Gastroesophageal sphincter (tissue), 4 donors: ENCODE measurements at regions not wholly inside any gene's neighbourhood (a gene's known extent, or its start where the extent isn't known, plus 50 kb on each side); places are given as distances from the start of the nearest gene placed in this dataset.

Experiments used
- ATAC-seq: fragments of 150-250 bp; one replicate; pipeline ENCODE4 v1.9.1; 2016; ENCODE audit warnings: mild to moderate bottlenecking, moderate library complexity
- H3K27ac ChIP-seq, 4 donors: fragments of 200-600 bp; sonication (generic) in 3 of 4; 1 replicate in 3 of 4; 2 replicates in 1 of 4; pipeline ENCODE4 v1.5.1; 2016 to 2019
- H3K27me3 ChIP-seq: fragments of 200-600 bp; sonication (generic); one replicate; pipeline ENCODE4 v1.5.1; 2019
- H3K36me3 ChIP-seq, 2 donors: fragments of 200-600 bp; sonication (generic); one replicate each; pipeline ENCODE4 v1.5.1; 2019; ENCODE audit warnings: control low read depth in 1 of 2
- H3K4me1 ChIP-seq, 3 donors: fragments of 200-600 bp; sonication (generic); 1 replicate in 2 of 3; 2 replicates in 1 of 3; pipeline ENCODE4 v1.5.1; 2016 to 2019; ENCODE audit warnings: control low read depth in 2 of 3
- H3K4me3 ChIP-seq, 2 donors: fragments of 200-600 bp; sonication (generic); one replicate each; pipeline ENCODE4 v1.5.1; 2019; ENCODE audit warnings: mild to moderate bottlenecking in 1 of 2, moderate library complexity in 1 of 2
- H3K9me3 ChIP-seq, 3 donors: fragments of 200-600 bp; sonication (generic); one replicate each; pipeline ENCODE4 v1.5.1; 2017 to 2019; ENCODE audit warnings: control low read depth in 2 of 3
- EP300 ChIP-seq: sonication (generic); formaldehyde crosslinking; IDR thresholded peaks from one replicate; pipeline ENCODE4 v1.6.1; 2017; ENCODE audit warnings: antibody characterized with exemption, mild to moderate bottlenecking
- POLR2A ChIP-seq, 2 donors: fragments of 450-650 bp; IDR thresholded peaks; one replicate each; pipeline ENCODE4 v1.6.1; 2017; ENCODE audit warnings: antibody characterized with exemption in 2 of 2, mild to moderate bottlenecking in 2 of 2, moderate library complexity in 1 of 2
- POLR2AphosphoS5 ChIP-seq: sonication (generic); formaldehyde crosslinking; IDR thresholded peaks from one replicate; pipeline ENCODE4 v1.6.1; 2017; ENCODE audit warnings: antibody characterized with exemption
- WGBS, 2 donors: methylation state at CpG; one replicate each; pipeline ENCODE4 v1.1.5; 2018; ENCODE audit warnings: low coverage in 1 of 2; 5-methylcytosine and 5-hydroxymethylcytosine counted together
- TF ChIP-seq, protein P1 (sequence below), 4 experiments: fragments of 200-600 bp in 2 of 4; fragments of 450-650 bp in 2 of 4; sonication (generic) in 1 of 4; IDR thresholded peaks; one replicate each; pipeline ENCODE4 v1.5.1; 2017 to 2019; ENCODE audit warnings: antibody characterized with exemption in 4 of 4, mild to moderate bottlenecking in 2 of 4, moderate library complexity in 2 of 4

GRCh38 chr2:12819103-12819475, 102.4 kb downstream of the TRIB2 start:
- Histone ChIP-seq H3K9me3 (no peaks in the 10 kb centered on the region), H3K27me3 (no peaks in the 10 kb centered on the region), H3K4me1 (peaks cover 5 to 29% (median 6%) of the 10 kb centered on the region in 3 donors), H3K27ac (peak overlapping the region; percentile 59 to 84 (median 76)), H3K36me3 (no peaks in the 10 kb centered on the region), H3K4me3 (no peak overlapping the region)
- ATAC-seq, result peak; percentile 92
- TF ChIP-seq POLR2A (IDR thresholded peaks at IDR 0.05), result no peak
- peak; percentile 98 for TF ChIP-seq POLR2AphosphoS5
- 0 to 10% methylated on average over 2 of the region's 3 CpGs for WGBS, 2 donors

DNA sequence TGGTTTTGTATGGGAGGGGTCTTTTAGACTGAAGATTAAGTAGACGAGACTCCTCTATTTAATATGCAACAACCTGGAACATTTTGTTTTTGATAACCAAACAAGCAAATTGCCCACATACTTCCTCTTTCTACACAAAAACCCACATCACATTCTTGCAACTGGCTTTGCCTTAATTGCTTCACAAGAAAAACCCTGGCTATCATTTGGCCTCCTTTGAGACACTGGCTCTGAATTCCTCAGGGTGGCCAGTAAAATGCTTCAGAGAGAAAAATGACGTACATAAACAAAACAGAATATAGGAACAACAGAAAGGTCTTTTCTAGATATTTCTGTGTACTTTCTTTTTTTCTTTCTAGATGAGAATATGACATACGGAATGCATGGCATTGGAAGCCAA, 103.0 kb downstream of the TRIB2 start:
- TF ChIP-seq EP300 (no peak), POLR2A (IDR thresholded peaks at IDR 0.05) (no peak), POLR2AphosphoS5 (no peak)
- TF ChIP-seq, protein P1, sequence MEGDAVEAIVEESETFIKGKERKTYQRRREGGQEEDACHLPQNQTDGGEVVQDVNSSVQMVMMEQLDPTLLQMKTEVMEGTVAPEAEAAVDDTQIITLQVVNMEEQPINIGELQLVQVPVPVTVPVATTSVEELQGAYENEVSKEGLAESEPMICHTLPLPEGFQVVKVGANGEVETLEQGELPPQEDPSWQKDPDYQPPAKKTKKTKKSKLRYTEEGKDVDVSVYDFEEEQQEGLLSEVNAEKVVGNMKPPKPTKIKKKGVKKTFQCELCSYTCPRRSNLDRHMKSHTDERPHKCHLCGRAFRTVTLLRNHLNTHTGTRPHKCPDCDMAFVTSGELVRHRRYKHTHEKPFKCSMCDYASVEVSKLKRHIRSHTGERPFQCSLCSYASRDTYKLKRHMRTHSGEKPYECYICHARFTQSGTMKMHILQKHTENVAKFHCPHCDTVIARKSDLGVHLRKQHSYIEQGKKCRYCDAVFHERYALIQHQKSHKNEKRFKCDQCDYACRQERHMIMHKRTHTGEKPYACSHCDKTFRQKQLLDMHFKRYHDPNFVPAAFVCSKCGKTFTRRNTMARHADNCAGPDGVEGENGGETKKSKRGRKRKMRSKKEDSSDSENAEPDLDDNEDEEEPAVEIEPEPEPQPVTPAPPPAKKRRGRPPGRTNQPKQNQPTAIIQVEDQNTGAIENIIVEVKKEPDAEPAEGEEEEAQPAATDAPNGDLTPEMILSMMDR (IDR thresholded peaks at IDR 0.05), result no peak
- ATAC-seq, result no peak
- Histone ChIP-seq H3K27me3 (no peaks in the 10 kb centered on the region), H3K4me3 (no peak overlapping the region), H3K36me3 (no peaks in the 10 kb centered on the region), H3K9me3 (no peaks in the 10 kb centered on the region), H3K4me1 (peaks cover 5 to 35% (median 6%) of the 10 kb centered on the region in 3 donors), H3K27ac (peak overlapping the region; percentile 50 to 78 (median 67))
- whole genome bisulfite sequencing, 2 donors, result 61 to 63% methylated on average over 3 of the region's 3 CpGs

DNA sequence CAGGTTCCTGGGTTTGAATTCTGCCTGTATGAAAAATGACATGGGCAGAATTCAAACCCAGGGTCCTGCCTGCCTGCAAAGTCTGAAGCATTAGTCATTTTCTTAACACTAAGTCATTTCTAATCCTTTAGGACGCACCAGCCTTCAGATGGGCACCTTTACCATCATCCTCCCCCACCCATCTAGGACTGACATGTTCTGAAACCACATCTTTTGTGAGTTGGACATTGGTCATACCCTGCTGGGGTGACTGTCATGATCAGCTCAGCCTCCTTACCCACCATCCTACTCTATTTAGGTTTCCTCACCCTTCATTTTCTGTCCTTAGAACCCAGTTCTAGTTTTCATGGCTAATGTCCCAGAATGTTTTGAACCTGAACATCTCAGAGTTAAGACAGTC, 104.9 kb downstream of the TRIB2 start:
- 64 to 100% methylated on average over 1 of the region's 1 CpG for WGBS, 2 donors
- Histone ChIP-seq H3K9me3 (no peaks in the 10 kb centered on the region), H3K4me1 (peaks cover 5 to 36% (median 6%) of the 10 kb centered on the region in 3 donors), H3K4me3 (no peak overlapping the region), H3K27ac (no peak overlapping the region), H3K27me3 (no peaks in the 10 kb centered on the region), H3K36me3 (no peaks in the 10 kb centered on the region)
- TF ChIP-seq POLR2AphosphoS5, result no peak
- no peak for TF ChIP-seq POLR2A (IDR thresholded peaks at IDR 0.05)
- TF ChIP-seq EP300, result no peak
- TF ChIP-seq, protein P1 (IDR thresholded peaks at IDR 0.05), result no peak
- ATAC-seq, result no peak

DNA sequence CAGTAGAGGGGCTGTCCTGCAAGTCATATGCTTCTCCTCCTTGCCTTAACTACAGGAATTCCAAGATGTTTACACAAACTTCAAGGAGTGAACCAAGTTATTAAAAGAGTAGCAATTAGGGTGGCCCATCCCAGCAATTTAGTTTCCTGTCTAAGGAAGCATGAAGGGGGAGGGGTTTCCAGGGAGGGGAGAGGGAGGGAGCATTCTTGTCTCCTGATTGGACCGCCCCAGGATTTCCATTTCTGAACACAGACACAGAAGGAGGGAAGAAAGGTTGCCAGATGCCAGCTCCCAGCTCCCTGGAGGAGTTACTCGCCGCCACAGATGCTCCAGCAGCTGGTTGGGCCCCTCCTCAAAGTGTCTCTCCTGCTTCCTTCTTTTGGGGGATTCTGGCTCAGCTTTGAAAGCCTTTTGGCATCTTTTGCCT, 107.6 kb downstream of the TRIB2 start:
- H3K9me3 ChIP-seq, result no peaks in the 10 kb centered on the region
- 60% methylated on average over 2 of the region's 3 CpGs; no CpG with 5 or more reads in 1 of the 2 donors for WGBS, 2 donors
- H3K27ac ChIP-seq, result peak overlapping the region in 3 of 4 donors; percentile 68 to 74 (median 69)
- peaks cover 4 to 21% (median 5%) of the 10 kb centered on the region in 3 donors for H3K4me1 ChIP-seq
- TF ChIP-seq POLR2A (IDR thresholded peaks at IDR 0.05), result no peak
- TF ChIP-seq, protein P1 (IDR thresholded peaks at IDR 0.05), result no peak
- no peak for TF ChIP-seq EP300
- no peak for TF ChIP-seq POLR2AphosphoS5
- H3K4me3 ChIP-seq, result no peak overlapping the region
- peak; percentile 23 for ATAC-seq
- H3K36me3 ChIP-seq, result no peaks in the 10 kb centered on the region
- no peaks in the 10 kb centered on the region for H3K27me3 ChIP-seq

DNA sequence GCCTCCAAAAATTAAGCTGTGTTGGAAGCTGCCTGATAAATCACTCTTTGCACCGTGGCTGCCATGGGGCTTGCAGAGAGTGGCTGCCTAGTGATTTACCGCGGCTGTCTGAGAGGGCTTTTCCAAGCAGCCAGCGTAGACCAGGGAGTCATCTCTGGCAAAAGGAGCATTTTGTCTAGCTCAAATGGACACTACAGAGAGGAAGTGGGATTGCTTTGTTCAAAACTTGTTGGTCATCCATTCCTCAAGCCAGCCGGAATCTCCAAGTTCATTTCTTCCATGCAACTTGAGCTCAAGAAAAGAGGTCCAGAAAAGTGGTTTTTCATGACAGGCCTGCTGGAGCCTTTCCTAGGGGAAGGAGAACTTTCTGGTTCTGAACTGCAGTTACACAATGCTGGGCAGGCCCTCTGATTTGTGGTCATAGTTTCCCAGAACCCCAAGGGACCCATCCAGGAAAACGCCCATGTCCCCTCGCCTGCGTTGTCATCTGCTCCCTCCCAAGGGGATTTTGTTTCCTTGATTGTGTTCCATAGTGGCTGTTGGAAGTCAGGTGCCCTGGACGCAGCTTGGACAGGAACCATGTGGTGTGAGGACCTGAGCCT, 108.1 kb downstream of the TRIB2 start:
- H3K36me3 ChIP-seq, result no peaks in the 10 kb centered on the region
- WGBS, 2 donors, result 40 to 51% methylated on average over 4 to 6 of the region's 9 CpGs
- no peaks in the 10 kb centered on the region for H3K27me3 ChIP-seq
- peak; percentile 86 for ATAC-seq
- no peaks in the 10 kb centered on the region for H3K9me3 ChIP-seq
- H3K4me1 ChIP-seq, result peaks cover 0 to 16% (median 0%) of the 10 kb centered on the region in 3 donors
- H3K27ac ChIP-seq, result peak overlapping the region in 3 of 4 donors; percentile 68 to 74 (median 69)
- TF ChIP-seq, protein P1 (IDR thresholded peaks at IDR 0.05), result no peak
- TF ChIP-seq POLR2A (IDR thresholded peaks at IDR 0.05), result no peak
- TF ChIP-seq POLR2AphosphoS5, result peak; percentile 50
- no peak overlapping the region for H3K4me3 ChIP-seq
